ENCODE measurements at regions not wholly inside any gene's neighbourhood (a gene's known extent, or its start where the extent isn't known, plus 50 kb on each side); places are given as distances from the start of the nearest gene placed in this dataset.

GRCh38 chr1:37159102-37159501 is 124.8 kb upstream of the GRIK3 start:
- BruUV-seq (replicated peaks), result no TSS peak

More at GRCh38 chr1:37159102-37159501, 124.8 kb upstream of the GRIK3 start:
- no peak overlapping the region for H3K9ac ChIP-seq (replicated peaks; ENCODE audit: extremely low read depth, insufficient read depth, low read length)
- no peak overlapping the region for H2AFZ ChIP-seq (ENCODE audit: low read depth, low read length)
- intact Hi-C loops (cut with micrococcal nuclease), result no loop called here
- no peaks in the 10 kb centered on the region for H4K20me1 ChIP-seq (replicated peaks; ENCODE audit: control insufficient read depth, extremely low read depth, insufficient read depth, low read length)
- no peaks in the 10 kb centered on the region for H3K27me3 ChIP-seq (ENCODE audit: control insufficient read depth in 2 of 2, insufficient read depth in 2 of 2, low read length in 2 of 2)
- H3K4me3 ChIP-seq (replicated peaks in 1 of 3; ENCODE audit: insufficient read depth in 1 of 3, low read depth in 1 of 3, low read length in 3 of 3), result no peak overlapping the region
- H3K4me1 ChIP-seq (ENCODE audit: control insufficient read depth, extremely low read depth, insufficient read depth, low read length), result no peaks in the 10 kb centered on the region
- FAIRE-seq, result no peak
- H3K36me3 ChIP-seq (ENCODE audit: control insufficient read depth in 2 of 2, extremely low read depth in 1 of 2, insufficient read depth in 2 of 2, low read length in 2 of 2), result no peaks in the 10 kb centered on the region
- ChIA-PET POLR2A (no interaction called here), CTCF (interaction anchor here (1.4 kb wide), 1 partner anchor 11 kb away, joined by 5 read pairs; no protein-coding TSS in a partner anchor)
- no peak overlapping the region for H3K27ac ChIP-seq (ENCODE audit: insufficient read depth, low read depth, low read length)
- H3K9me1 ChIP-seq (replicated peaks; ENCODE audit: control insufficient read depth, extremely low read depth, insufficient read depth, low read length), result no peaks in the 10 kb centered on the region
- H3K4me2 ChIP-seq (ENCODE audit: insufficient read depth, low read length), result no peak overlapping the region
- no peak for TF ChIP-seq JUN (IDR thresholded peaks at IDR 0.05; ENCODE audit: borderline replicate concordance, insufficient read depth, insufficient read length, low read depth)
- TF ChIP-seq, protein P1, sequence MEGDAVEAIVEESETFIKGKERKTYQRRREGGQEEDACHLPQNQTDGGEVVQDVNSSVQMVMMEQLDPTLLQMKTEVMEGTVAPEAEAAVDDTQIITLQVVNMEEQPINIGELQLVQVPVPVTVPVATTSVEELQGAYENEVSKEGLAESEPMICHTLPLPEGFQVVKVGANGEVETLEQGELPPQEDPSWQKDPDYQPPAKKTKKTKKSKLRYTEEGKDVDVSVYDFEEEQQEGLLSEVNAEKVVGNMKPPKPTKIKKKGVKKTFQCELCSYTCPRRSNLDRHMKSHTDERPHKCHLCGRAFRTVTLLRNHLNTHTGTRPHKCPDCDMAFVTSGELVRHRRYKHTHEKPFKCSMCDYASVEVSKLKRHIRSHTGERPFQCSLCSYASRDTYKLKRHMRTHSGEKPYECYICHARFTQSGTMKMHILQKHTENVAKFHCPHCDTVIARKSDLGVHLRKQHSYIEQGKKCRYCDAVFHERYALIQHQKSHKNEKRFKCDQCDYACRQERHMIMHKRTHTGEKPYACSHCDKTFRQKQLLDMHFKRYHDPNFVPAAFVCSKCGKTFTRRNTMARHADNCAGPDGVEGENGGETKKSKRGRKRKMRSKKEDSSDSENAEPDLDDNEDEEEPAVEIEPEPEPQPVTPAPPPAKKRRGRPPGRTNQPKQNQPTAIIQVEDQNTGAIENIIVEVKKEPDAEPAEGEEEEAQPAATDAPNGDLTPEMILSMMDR (IDR thresholded peaks at IDR 0.05; ENCODE audit: extremely low read depth in 1 of 2, insufficient read depth in 1 of 2, low read depth in 1 of 2, low read length in 2 of 2), result no peak
- TF ChIP-seq GATA2 (IDR thresholded peaks at IDR 0.05; ENCODE audit: insufficient read depth, insufficient read length, low read depth, low read length), result no peak
- TF ChIP-seq POLR2A (IDR thresholded peaks at IDR 0.05; ENCODE audit: low read depth, low read length), result no peak
- no peak for TF ChIP-seq POLR2AphosphoS5 (IDR thresholded peaks at IDR 0.05; ENCODE audit: insufficient read depth, low read depth, low read length)
- no peak for TF ChIP-seq EZH2 (IDR thresholded peaks at IDR 0.05; ENCODE audit: borderline replicate concordance, low read depth, low read length, severe bottlenecking)
- TF ChIP-seq, protein P2, sequence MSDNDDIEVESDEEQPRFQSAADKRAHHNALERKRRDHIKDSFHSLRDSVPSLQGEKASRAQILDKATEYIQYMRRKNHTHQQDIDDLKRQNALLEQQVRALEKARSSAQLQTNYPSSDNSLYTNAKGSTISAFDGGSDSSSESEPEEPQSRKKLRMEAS (IDR thresholded peaks at IDR 0.05; ENCODE audit: insufficient read depth, insufficient read length), result no peak
- TF ChIP-seq FOS (IDR thresholded peaks at IDR 0.05; ENCODE audit: borderline replicate concordance, insufficient read depth, low read length), result no peak
- no peak for TF ChIP-seq MYC (IDR thresholded peaks at IDR 0.05; ENCODE audit: low read depth, low read length)
- H3K79me2 ChIP-seq (ENCODE audit: control insufficient read depth, insufficient read depth, low read length), result no peaks in the 10 kb centered on the region
- DNase-seq (ENCODE audit: low read depth, low spot score), result no peak
- no peaks in the 10 kb centered on the region for H3K9me3 ChIP-seq (replicated peaks; ENCODE audit: control insufficient read depth, insufficient read depth, low read length)
- dilution Hi-C loops (cut with MboI; ENCODE audit: extremely low pct_ligation_motif_present, low sequenced_read_pairs), result no loop called here

Data from endothelial cell of umbilical vein (primary cell).